Thyroid gland (tissue), 4 donors: ENCODE measurements at regions not wholly inside any gene's neighbourhood (a gene's known extent, or its start where the extent isn't known, plus 50 kb on each side); places are given as distances from the start of the nearest gene placed in this dataset.

ENCODE experiments used
- DNase-seq, 2 donors: peaks; one replicate each; pipeline ENCODE4 v3.0.0-alpha.2; 2019
- H3K27ac ChIP-seq, 3 donors: fragments of 200-600 bp; sonication (generic); 1 replicate in 2 of 3; 2 replicates in 1 of 3; pipeline ENCODE4 v1.5.1; 2016 to 2019; ENCODE audit warnings: mild to moderate bottlenecking in 1 of 3, moderate library complexity in 1 of 3
- H3K27me3 ChIP-seq: fragments of 200-600 bp; sonication (generic); one replicate; pipeline ENCODE4 v1.5.1; 2019
- H3K36me3 ChIP-seq, 2 donors: fragments of 200-600 bp; sonication (generic); one replicate each; pipeline ENCODE4 v1.5.1; 2016 to 2019
- H3K4me1 ChIP-seq, 2 donors: fragments of 200-600 bp; sonication (generic); one replicate each; pipeline ENCODE4 v1.5.1; 2017 to 2019
- H3K4me3 ChIP-seq, 3 donors: fragments of 200-600 bp; sonication (generic); replicated peaks in 1 of 3; 1 replicate in 2 of 3; 2 replicates in 1 of 3; pipeline ENCODE4 v1.5.1; 2016; ENCODE audit warnings: mild to moderate bottlenecking in 1 of 3
- H3K9me3 ChIP-seq: fragments of 200-600 bp; sonication (generic); one replicate; pipeline ENCODE4 v1.5.1; 2017
- POLR2A ChIP-seq, 2 donors: fragments of 450-650 bp; IDR thresholded peaks; one replicate each; pipeline ENCODE4 v1.6.1; 2017; ENCODE audit warnings: antibody characterized with exemption in 2 of 2, mild to moderate bottlenecking in 2 of 2, moderate library complexity in 1 of 2
- WGBS, 2 donors: methylation state at CpG; one replicate each; pipeline ENCODE4 v1.1.5; 2017; 5-methylcytosine and 5-hydroxymethylcytosine counted together
- intact Hi-C: fragments of 100-400 bp; cut with DNase I; formaldehyde crosslinking; loops from one replicate; pipeline ENCODE4 v1.15.1; 2023
- TF ChIP-seq, protein P1 (sequence below), 6 experiments: fragments of 200-600 bp in 3 of 6; fragments of 450-650 bp in 3 of 6; sonication (generic) in 3 of 6; IDR thresholded peaks; one replicate each; pipeline ENCODE4 v1.5.1; 2016 to 2019; ENCODE audit warnings: antibody characterized with exemption in 6 of 6, mild to moderate bottlenecking in 2 of 6, inconsistent platforms in 1 of 6, moderate library complexity in 1 of 6

- Histone ChIP-seq H3K27me3 (no peaks in the 10 kb centered on the region), H3K36me3 (no peaks in the 10 kb centered on the region), H3K4me1 (no peaks in the 10 kb centered on the region), H3K27ac (no peak overlapping the region), H3K9me3 (no peaks in the 10 kb centered on the region), H3K4me3 (no peak overlapping the region)
- DNase-seq = no peak
- intact Hi-C loops = no loop called here
- 84% methylated on average over 2 of the region's 2 CpGs; no CpG with 5 or more reads in 1 of the 2 donors for WGBS, 2 donors
- no peak for TF ChIP-seq POLR2A (IDR thresholded peaks at IDR 0.05)
- TF ChIP-seq, protein P1, sequence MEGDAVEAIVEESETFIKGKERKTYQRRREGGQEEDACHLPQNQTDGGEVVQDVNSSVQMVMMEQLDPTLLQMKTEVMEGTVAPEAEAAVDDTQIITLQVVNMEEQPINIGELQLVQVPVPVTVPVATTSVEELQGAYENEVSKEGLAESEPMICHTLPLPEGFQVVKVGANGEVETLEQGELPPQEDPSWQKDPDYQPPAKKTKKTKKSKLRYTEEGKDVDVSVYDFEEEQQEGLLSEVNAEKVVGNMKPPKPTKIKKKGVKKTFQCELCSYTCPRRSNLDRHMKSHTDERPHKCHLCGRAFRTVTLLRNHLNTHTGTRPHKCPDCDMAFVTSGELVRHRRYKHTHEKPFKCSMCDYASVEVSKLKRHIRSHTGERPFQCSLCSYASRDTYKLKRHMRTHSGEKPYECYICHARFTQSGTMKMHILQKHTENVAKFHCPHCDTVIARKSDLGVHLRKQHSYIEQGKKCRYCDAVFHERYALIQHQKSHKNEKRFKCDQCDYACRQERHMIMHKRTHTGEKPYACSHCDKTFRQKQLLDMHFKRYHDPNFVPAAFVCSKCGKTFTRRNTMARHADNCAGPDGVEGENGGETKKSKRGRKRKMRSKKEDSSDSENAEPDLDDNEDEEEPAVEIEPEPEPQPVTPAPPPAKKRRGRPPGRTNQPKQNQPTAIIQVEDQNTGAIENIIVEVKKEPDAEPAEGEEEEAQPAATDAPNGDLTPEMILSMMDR (IDR thresholded peaks at IDR 0.05) = no peak
Observed at GRCh38 chr3:72128921-72129320, 344.0 kb upstream of the PROK2 start.

- no peaks in the 10 kb centered on the region for H3K9me3 ChIP-seq
- no peaks in the 10 kb centered on the region for H3K4me1 ChIP-seq
- TF ChIP-seq, protein P1 (IDR thresholded peaks at IDR 0.05) = no peak
- TF ChIP-seq POLR2A (IDR thresholded peaks at IDR 0.05) = no peak
- no peak overlapping the region for H3K4me3 ChIP-seq
- no peak for DNase-seq
- no peak overlapping the region for H3K27ac ChIP-seq
- H3K27me3 ChIP-seq = no peaks in the 10 kb centered on the region
- WGBS, 2 donors = 89 to 98% methylated on average over 3 of the region's 3 CpGs
- H3K36me3 ChIP-seq = no peaks in the 10 kb centered on the region
- intact Hi-C loops = no loop called here
Observed at GRCh38 chr3:72127844-72128243, 342.9 kb upstream of the PROK2 start.

- intact Hi-C loops = no loop called here
- no peak for DNase-seq
- WGBS, 2 donors = 78 to 88% methylated on average over 4 of the region's 4 CpGs
- Histone ChIP-seq H3K4me1 (no peaks in the 10 kb centered on the region), H3K9me3 (no peaks in the 10 kb centered on the region), H3K36me3 (no peaks in the 10 kb centered on the region), H3K4me3 (no peak overlapping the region), H3K27ac (no peak overlapping the region), H3K27me3 (no peaks in the 10 kb centered on the region)
- TF ChIP-seq, protein P1 (IDR thresholded peaks at IDR 0.05) = no peak
- TF ChIP-seq POLR2A (IDR thresholded peaks at IDR 0.05) = no peak
Observed at GRCh38 chr3:72127224-72127612, 342.3 kb upstream of the PROK2 start.

DNA sequence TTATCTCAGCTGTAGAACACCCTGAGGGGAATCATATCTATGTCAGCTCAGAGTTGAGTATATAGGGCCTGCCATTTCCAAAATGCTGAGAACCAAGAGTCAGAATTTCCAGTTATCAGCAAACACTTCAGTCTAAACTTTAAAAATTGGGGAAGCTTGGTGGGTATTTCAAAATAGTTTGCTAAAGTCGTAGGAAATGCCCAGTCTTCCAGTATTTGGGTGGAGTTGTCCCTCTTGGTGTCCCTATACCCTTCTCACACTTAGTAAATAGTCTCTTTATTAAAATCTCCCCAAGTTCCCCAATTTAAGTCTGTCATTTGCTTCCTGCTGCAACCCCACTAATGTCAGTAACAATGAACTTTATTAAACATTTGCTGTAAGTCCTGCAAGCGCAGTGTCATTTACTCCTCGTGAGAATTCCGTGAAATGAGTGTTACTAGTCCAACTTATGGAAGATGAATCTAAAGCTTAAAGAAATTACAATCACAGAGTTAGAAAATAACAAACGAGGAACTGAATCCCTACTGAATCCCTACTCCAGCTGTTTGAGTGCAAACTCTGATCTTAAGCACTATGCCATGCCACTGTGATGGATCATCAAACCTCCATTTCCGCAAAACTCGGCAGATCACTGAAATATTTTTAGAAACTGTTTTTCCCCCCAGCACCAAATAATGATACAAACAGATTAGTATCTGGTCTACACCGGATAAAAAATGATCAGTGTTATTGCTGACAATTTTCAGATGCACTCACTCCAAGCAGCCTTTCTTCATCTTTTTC lies 341.7 kb upstream of the PROK2 start:
- Histone ChIP-seq H3K36me3 (no peaks in the 10 kb centered on the region), H3K27ac (no peak overlapping the region), H3K4me1 (no peaks in the 10 kb centered on the region), H3K9me3 (no peaks in the 10 kb centered on the region), H3K4me3 (no peak overlapping the region), H3K27me3 (no peaks in the 10 kb centered on the region)
- 85 to 90% methylated on average over 8 of the region's 8 CpGs for WGBS, 2 donors
- intact Hi-C loops = no loop called here
- no peak for DNase-seq
- TF ChIP-seq, protein P1 (IDR thresholded peaks at IDR 0.05) = no peak
- no peak for TF ChIP-seq POLR2A (IDR thresholded peaks at IDR 0.05)

DNA sequence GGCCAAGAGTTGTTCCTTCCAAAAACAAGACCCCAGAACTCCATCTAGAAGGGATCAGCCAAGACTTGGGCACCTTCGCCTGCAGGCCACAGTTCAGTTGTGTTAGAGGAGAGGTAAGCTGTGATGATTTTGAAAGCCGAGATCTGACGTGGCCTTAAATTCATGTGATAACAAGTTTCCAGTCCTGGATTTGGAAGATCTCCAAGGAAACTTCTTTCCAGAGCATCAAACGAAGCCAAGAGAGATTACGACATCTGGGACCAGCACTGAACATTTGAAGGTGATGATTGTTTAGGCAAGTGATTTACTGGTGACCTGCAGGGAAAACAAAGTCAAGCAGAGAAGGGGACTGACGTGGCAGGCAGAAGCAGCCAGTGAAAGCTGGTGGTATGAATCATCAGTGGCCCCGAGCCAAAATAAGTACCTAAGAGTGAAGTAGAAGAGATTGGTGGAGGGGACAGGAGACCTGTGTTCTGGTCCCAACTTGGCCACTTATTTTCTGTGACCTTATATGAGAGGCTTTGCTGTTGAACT lies 339.0 kb upstream of the PROK2 start:
- peak; percentile 32 to 34 for DNase-seq
- Histone ChIP-seq H3K27ac (no peak overlapping the region), H3K36me3 (no peaks in the 10 kb centered on the region), H3K9me3 (no peaks in the 10 kb centered on the region), H3K27me3 (no peaks in the 10 kb centered on the region), H3K4me3 (no peak overlapping the region), H3K4me1 (no peaks in the 10 kb centered on the region)
- TF ChIP-seq, protein P1 (IDR thresholded peaks at IDR 0.05) = no peak
- no peak for TF ChIP-seq POLR2A (IDR thresholded peaks at IDR 0.05)
- WGBS, 2 donors = 36 to 58% methylated on average over 7 of the region's 7 CpGs
- intact Hi-C loops = no loop called here
